Upper lobe of left lung (tissue), 6 donors: ENCODE measurements at regions not wholly inside any gene's neighbourhood (a gene's known extent, or its start where the extent isn't known, plus 50 kb on each side); places are given as distances from the start of the nearest gene placed in this dataset.

Experiments
- ATAC-seq, 2 donors: fragments of 200-7000 bp; cut with Tn5 transposase; one replicate each; pipeline ENCODE4 v1.9.1; 2022; ENCODE audit warnings: mild to moderate bottlenecking in 2 of 2, moderate library complexity in 2 of 2; ENCODE audit not compliant: low FRiP score in 2 of 2
- DNase-seq, 2 donors: peaks; one replicate each; pipeline ENCODE4 v3.0.0-alpha.2; 2019 to 2020
- H3K27ac ChIP-seq, 4 donors: fragments of 200-600 bp; sonication (generic); one replicate each; pipeline ENCODE4 v1.5.1; 2016 to 2019
- H3K27me3 ChIP-seq, 4 donors: fragments of 200-600 bp; sonication (generic); one replicate each; pipeline ENCODE4 v1.5.1; 2017 to 2019
- H3K36me3 ChIP-seq, 4 donors: fragments of 200-600 bp; sonication (generic); one replicate each; pipeline ENCODE4 v1.5.1; 2016 to 2019
- H3K4me1 ChIP-seq, 4 donors: fragments of 200-600 bp; sonication (generic); one replicate each; pipeline ENCODE4 v1.5.1; 2018 to 2019
- H3K4me3 ChIP-seq, 4 donors: fragments of 200-600 bp; sonication (generic); one replicate each; pipeline ENCODE4 v1.5.1; 2017 to 2019; ENCODE audit warnings: mild to moderate bottlenecking in 2 of 4, moderate library complexity in 1 of 4
- H3K9me3 ChIP-seq, 4 donors: fragments of 200-600 bp; sonication (generic); one replicate each; pipeline ENCODE4 v1.5.1; 2018 to 2019
- CTCF ChIP-seq, 6 experiments: fragments of 450-650 bp in 4 of 6; fragments of 200-600 bp in 2 of 6; sonication (generic) in 2 of 6; IDR thresholded peaks; one replicate each; pipeline ENCODE4 v1.5.1; 2016 to 2019; ENCODE audit warnings: antibody characterized with exemption in 6 of 6
- EP300 ChIP-seq, 4 donors: sonication (generic); formaldehyde crosslinking; IDR thresholded peaks; one replicate each; pipeline ENCODE4 v1.5.1; 2017; ENCODE audit warnings: antibody characterized with exemption in 4 of 4, control low read depth in 2 of 4
- POLR2A ChIP-seq, 4 donors: fragments of 450-650 bp; IDR thresholded peaks; one replicate each; pipeline ENCODE4 v1.5.1; 2016 to 2017; ENCODE audit warnings: antibody characterized with exemption in 4 of 4, mild to moderate bottlenecking in 2 of 4
- POLR2AphosphoS5 ChIP-seq, 2 donors: sonication (generic); formaldehyde crosslinking; IDR thresholded peaks; one replicate each; pipeline ENCODE4 v1.5.1; 2017; ENCODE audit warnings: antibody characterized with exemption in 2 of 2
- WGBS, 2 donors: methylation state at CpG; one replicate each; pipeline ENCODE4 v1.1.5; 2017 to 2018; 5-methylcytosine and 5-hydroxymethylcytosine counted together
- donor health status: DM: no; HTN: no; CAD: no; lungs with moderate emphysema.
- donor health status: DM: no; HTN: yes; CAD: no; lungs with severe emphysema.

DNA sequence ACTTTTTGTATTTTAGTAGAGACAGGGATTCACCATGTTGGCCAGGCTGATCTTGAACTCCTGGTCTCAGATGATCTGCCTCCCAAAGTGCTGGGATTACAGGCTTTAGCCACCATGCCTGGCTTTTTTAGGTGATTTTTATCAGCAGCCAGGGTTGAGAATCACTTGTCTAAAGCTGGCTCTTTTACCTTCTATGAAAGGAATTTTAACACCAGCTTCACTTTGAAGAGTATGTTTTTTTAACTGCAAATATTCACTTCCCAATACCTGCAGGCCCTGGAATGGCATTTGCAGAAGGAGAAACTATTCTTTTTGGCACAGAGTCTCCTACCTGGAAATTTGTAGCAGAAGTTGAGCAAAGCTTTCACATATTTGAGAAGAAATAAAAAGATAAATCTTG, 63.6 kb upstream of the NAA20 start:
- peaks cover 16 to 83% (median 22%) of the 10 kb centered on the region in 4 donors for H3K36me3 ChIP-seq

GRCh38 chr20:19956976-19957375, 60.2 kb upstream of the NAA20 start:
- Histone ChIP-seq H3K27ac (no peak overlapping the region), H3K9me3 (no peaks in the 10 kb centered on the region), H3K4me3 (no peak overlapping the region), H3K4me1 (peaks cover 0 to 16% (median 9%) of the 10 kb centered on the region in 4 donors), H3K27me3 (no peaks in the 10 kb centered on the region), H3K36me3 (peaks cover 25 to 83% (median 54%) of the 10 kb centered on the region in 4 donors)
- no peak for DNase-seq
- WGBS, 2 donors: 97 to 98% methylated on average over 4 of the region's 4 CpGs
- no peak for ATAC-seq
- TF ChIP-seq EP300 (IDR thresholded peaks at IDR 0.05) (no peak), CTCF (IDR thresholded peaks at IDR 0.05) (no peak), POLR2A (IDR thresholded peaks at IDR 0.05) (no peak)

More for the DNA sequence above, 63.6 kb upstream of the NAA20 start:
- DNase-seq: no peak
- Histone ChIP-seq H3K27ac (peak overlapping the region; percentile 25 to 69 (median 28)), H3K9me3 (no peaks in the 10 kb centered on the region), H3K27me3 (no peaks in the 10 kb centered on the region), H3K4me1 (peaks cover 0 to 17% (median 10%) of the 10 kb centered on the region in 4 donors), H3K4me3 (no peak overlapping the region)
- ATAC-seq: no peak
- TF ChIP-seq CTCF (IDR thresholded peaks at IDR 0.05): no peak
- TF ChIP-seq POLR2AphosphoS5 (IDR thresholded peaks at IDR 0.05): no peak
- TF ChIP-seq EP300 (IDR thresholded peaks at IDR 0.05): no peak
- no peak for TF ChIP-seq POLR2A (IDR thresholded peaks at IDR 0.05)

- no peak overlapping the region for H3K4me3 ChIP-seq
- no peak for TF ChIP-seq POLR2AphosphoS5 (IDR thresholded peaks at IDR 0.05)
- TF ChIP-seq POLR2A (IDR thresholded peaks at IDR 0.05): no peak
- 86 to 91% methylated on average over 3 of the region's 3 CpGs for WGBS, 2 donors
- peaks cover 0 to 18% (median 9%) of the 10 kb centered on the region in 4 donors for H3K4me1 ChIP-seq
- no peaks in the 10 kb centered on the region for H3K9me3 ChIP-seq
- DNase-seq: no peak
- H3K36me3 ChIP-seq: peaks cover 25 to 86% (median 62%) of the 10 kb centered on the region in 4 donors
- no peaks in the 10 kb centered on the region for H3K27me3 ChIP-seq
- H3K27ac ChIP-seq: no peak overlapping the region
- ATAC-seq: no peak
Observed at GRCh38 chr20:19958219-19958618, 58.9 kb upstream of the NAA20 start.

DNA sequence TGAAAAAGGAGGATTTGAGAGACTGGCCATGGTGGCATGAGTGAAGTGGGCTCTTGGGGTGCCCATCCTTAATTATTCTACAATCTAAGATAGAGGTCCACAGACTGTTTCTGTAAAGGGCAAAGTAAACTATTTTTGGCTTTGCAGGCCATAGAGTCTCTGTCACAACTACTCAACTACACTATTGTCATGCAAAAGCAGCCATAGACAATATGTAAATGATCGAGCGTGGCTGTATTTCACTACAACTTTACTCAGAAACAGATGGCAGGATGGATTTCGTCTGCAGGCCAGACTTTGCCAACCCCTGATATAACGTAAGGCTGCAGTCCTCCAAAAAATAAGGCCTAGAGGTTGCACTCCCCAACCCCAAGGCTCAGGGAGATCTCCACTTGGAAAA, 58.2 kb upstream of the NAA20 start:
- no peak overlapping the region for H3K27ac ChIP-seq
- H3K4me3 ChIP-seq: no peak overlapping the region
- no peak for DNase-seq
- H3K4me1 ChIP-seq: peaks cover 0 to 12% (median 8%) of the 10 kb centered on the region in 4 donors
- H3K9me3 ChIP-seq: no peaks in the 10 kb centered on the region
- TF ChIP-seq POLR2A (IDR thresholded peaks at IDR 0.05) (no peak), EP300 (IDR thresholded peaks at IDR 0.05) (no peak), CTCF (IDR thresholded peaks at IDR 0.05) (no peak)
- peaks cover 25 to 84% (median 62%) of the 10 kb centered on the region in 4 donors for H3K36me3 ChIP-seq
- 85 to 94% methylated on average over 4 of the region's 4 CpGs for WGBS, 2 donors
- ATAC-seq: no peak
- H3K27me3 ChIP-seq: no peaks in the 10 kb centered on the region

- Histone ChIP-seq H3K9me3 (no peaks in the 10 kb centered on the region), H3K27me3 (no peaks in the 10 kb centered on the region), H3K36me3 (peaks cover 25 to 85% (median 63%) of the 10 kb centered on the region in 4 donors), H3K4me3 (no peak overlapping the region), H3K27ac (peak overlapping the region in 1 of 4 donors; percentile 35), H3K4me1 (peaks cover 13 to 24% (median 22%) of the 10 kb centered on the region in 4 donors)
- DNase-seq: no peak
- 96 to 100% methylated on average over 2 of the region's 2 CpGs for WGBS, 2 donors
- ATAC-seq: no peak
- TF ChIP-seq EP300 (IDR thresholded peaks at IDR 0.05) (no peak), POLR2A (IDR thresholded peaks at IDR 0.05) (no peak), CTCF (IDR thresholded peaks at IDR 0.05) (no peak), POLR2AphosphoS5 (IDR thresholded peaks at IDR 0.05) (no peak)
Observed at GRCh38 chr20:19960745-19961144, 56.4 kb upstream of the NAA20 start.
